Ovary (tissue), 3 donors: ENCODE measurements at regions not wholly inside any gene's neighbourhood (a gene's known extent, or its start where the extent isn't known, plus 50 kb on each side); places are given as distances from the start of the nearest gene placed in this dataset.

Source experiments
- CTCF ChIP-seq, 3 donors: fragments of 450-650 bp in 2 of 3; fragments of 200-600 bp in 1 of 3; IDR thresholded peaks; one replicate each; pipeline versions ENCODE4 v1.5.1 to v1.8.0; 2016 to 2022; ENCODE audit warnings: antibody characterized with exemption in 3 of 3, mild to moderate bottlenecking in 1 of 3
- EP300 ChIP-seq: sonication (generic); formaldehyde crosslinking; IDR thresholded peaks from one replicate; pipeline ENCODE4 v1.6.1; 2017; ENCODE audit warnings: antibody characterized with exemption
- POLR2A ChIP-seq: fragments of 450-650 bp; IDR thresholded peaks from one replicate; pipeline ENCODE4 v1.6.1; 2017; ENCODE audit warnings: antibody characterized with exemption, mild to moderate bottlenecking, moderate library complexity
- donor health status: DM: no; HTN: no; CAD: no.

GRCh38 chr15:38975282-38975990 is 410.8 kb upstream of the RASGRP1 start:
- no peak for TF ChIP-seq CTCF (IDR thresholded peaks at IDR 0.05)
- no peak for TF ChIP-seq EP300
- TF ChIP-seq POLR2A = no peak
